HepG2 (cell line): ENCODE measurements at regions not wholly inside any gene's neighbourhood (a gene's known extent, or its start where the extent isn't known, plus 50 kb on each side); places are given as distances from the start of the nearest gene placed in this dataset.

Source experiments
- ATAC-seq: fragments of 200-7000 bp; cut with Tn5 transposase; 3 replicates; pipeline ENCODE4 v1.9.1; 2020; ENCODE audit warnings: mild to moderate bottlenecking, moderate library complexity
- BruUV-seq: library from RNA; stranded (reverse); fragments of 400-500 nt; replicated peaks from 2 replicates; lab custom pipeline; 2021; lab: Mats Ljungman, UMichigan
- CTCF ChIA-PET: fragments of 300-600 bp; formaldehyde crosslinking; extraction: SDS; loops from one replicate; lab custom pipeline; 2021; ENCODE audit warnings: low total read pairs, inconsistent platforms, low intra/inter-chr PET ratio; lab: Yijun Ruan, JAX
- POLR2A ChIA-PET: fragments of 350-600 bp; sonication (Branson Sonifier 250); formaldehyde crosslinking; loops from one replicate; lab custom pipeline; 2020; ENCODE audit warnings: antibody characterized with exemption, inconsistent platforms; lab: Yijun Ruan, JAX
- DNase-seq: peaks from one replicate; pipeline ENCODE4 v3.0.0-alpha.2; 2015; ENCODE audit warnings: low spot score
- FAIRE-seq: peaks from 3 replicates; lab custom pipeline; 2011; peaks lifted over from hg19 to GRCh38; lab: Jason Lieb, UNC
- H2AFZ ChIP-seq: one replicate; pipeline ENCODE4 v1.6.1; 2011; ENCODE audit warnings: low read length, inconsistent platforms
- H3K27ac ChIP-seq: fragments of 300-600 bp; 3 replicates; pipeline ENCODE4 v1.8.0; 2011; ENCODE audit warnings: mixed run types, mild to moderate bottlenecking, mixed read lengths, low read length, inconsistent platforms; ENCODE audit not compliant: insufficient read depth; ENCODE audit errors: extremely low read length
- H3K27me3 ChIP-seq, 2 experiments: fragments of 200-600 bp in 1 of 2; 2 replicates in 1 of 2; 3 replicates in 1 of 2; pipeline versions ENCODE4 v1.6.0 to v1.8.0; 2011; ENCODE audit warnings: low read length in 2 of 2, mild to moderate bottlenecking in 2 of 2, moderate library complexity in 2 of 2, inconsistent platforms in 1 of 2; ENCODE audit not compliant: insufficient read depth in 2 of 2, control insufficient read depth in 1 of 2
- H3K36me3 ChIP-seq, 2 experiments: fragments of 200-600 bp in 1 of 2; replicated peaks in 1 of 2; 2 replicates in 1 of 2; 3 replicates in 1 of 2; pipeline versions ENCODE4 v1.5.1 to v1.8.0; 2011; ENCODE audit warnings: low read length in 2 of 2, inconsistent platforms in 1 of 2; ENCODE audit not compliant: insufficient read depth in 2 of 2, control insufficient read depth in 1 of 2
- H3K4me1 ChIP-seq: 2 replicates; pipeline ENCODE4 v1.5.1; 2012; ENCODE audit warnings: low read length, inconsistent platforms; ENCODE audit not compliant: insufficient read depth
- H3K4me2 ChIP-seq: 2 replicates; pipeline ENCODE4 v1.6.0; 2011; ENCODE audit warnings: low read depth, low read length, inconsistent platforms
- H3K4me3 ChIP-seq, 3 experiments: fragments of 200-600 bp in 1 of 3; sonication (generic), shearing (Covaris generic) in 1 of 3; replicated peaks in 1 of 3; 2 replicates each; pipeline ENCODE4 v1.5.1; 2011 to 2016; ENCODE audit warnings: low read length in 3 of 3, inconsistent platforms in 2 of 3, low read depth in 2 of 3, mild to moderate bottlenecking in 2 of 3, control low read depth in 1 of 3, mixed read lengths in 1 of 3; ENCODE audit not compliant: insufficient read depth in 1 of 3
- H3K79me2 ChIP-seq: one replicate; pipeline ENCODE4 v1.6.1; 2011; ENCODE audit warnings: low read length, inconsistent platforms; ENCODE audit not compliant: insufficient read depth
- H3K9ac ChIP-seq: 2 replicates; pipeline ENCODE4 v1.6.0; 2011; ENCODE audit warnings: mild to moderate bottlenecking, low read depth, low read length, inconsistent platforms; ENCODE audit not compliant: insufficient read depth
- H3K9me3 ChIP-seq: 2 replicates; pipeline ENCODE4 v1.5.1; 2012; ENCODE audit warnings: mild to moderate bottlenecking, low read length
- H4K20me1 ChIP-seq: 2 replicates; pipeline ENCODE4 v1.6.0; 2011; ENCODE audit warnings: inconsistent platforms, mild to moderate bottlenecking, low read length, moderate library complexity; ENCODE audit not compliant: insufficient read depth
- AFF4 ChIP-seq: sonication (generic); formaldehyde crosslinking; IDR thresholded peaks from 2 replicates; pipeline ENCODE4 v1.4.0; 2020; ENCODE audit warnings: missing genetic modification reagents
- CBX2 ChIP-seq, 2 experiments: fragments of 200-600 bp in 1 of 2; sonication (generic); formaldehyde crosslinking in 1 of 2; IDR thresholded peaks; 2 replicates each; pipeline versions ENCODE4 v1.7.0 to v1.8.1; 2018 to 2022; ENCODE audit warnings: low read depth in 2 of 2, low read length in 1 of 2, mild to moderate bottlenecking in 1 of 2, missing genetic modification reagents in 1 of 2
- CEBPG ChIP-seq: IDR thresholded peaks from 2 replicates; pipeline ENCODE4 v1.6.1; 2016
- CREB1 ChIP-seq, 2 experiments: fragments of 450-650 bp in 1 of 2; IDR thresholded peaks; 2 replicates each; pipeline ENCODE4 v1.6.1; 2016 to 2017; ENCODE audit warnings: control low read depth in 1 of 2, mild to moderate bottlenecking in 1 of 2, missing compliant biosample characterization in 1 of 2, missing genetic modification characterization in 1 of 2
- GLMP ChIP-seq: sonication (generic); formaldehyde crosslinking; IDR thresholded peaks from 2 replicates; pipeline ENCODE4 v1.9.0; 2021; ENCODE audit warnings: missing genetic modification reagents, mild to moderate bottlenecking, borderline replicate concordance
- KDM1A ChIP-seq: IDR thresholded peaks from 2 replicates; pipeline ENCODE4 v1.6.1; 2016; ENCODE audit warnings: missing compliant biosample characterization
- MTA3 ChIP-seq: sonication (generic); formaldehyde crosslinking; IDR thresholded peaks from 2 replicates; pipeline ENCODE4 v1.4.0; 2020; ENCODE audit warnings: missing genetic modification reagents
- PPARG ChIP-seq: conservative IDR thresholded peaks from 2 replicates; pipeline ENCODE4 v1.6.1; 2016; ENCODE audit warnings: missing biosample characterization, missing genetic modification reagents
- SAP130 ChIP-seq: IDR thresholded peaks from 2 replicates; pipeline ENCODE4 v1.6.1; 2016; ENCODE audit warnings: low read depth
- SOX5 ChIP-seq: IDR thresholded peaks from 2 replicates; pipeline ENCODE4 v1.6.1; 2016; ENCODE audit warnings: borderline replicate concordance
- TBP ChIP-seq: sonication (generic); formaldehyde crosslinking; IDR thresholded peaks from 2 replicates; pipeline ENCODE4 v1.5.0; 2020; ENCODE audit warnings: missing genetic modification reagents
- ZFP36L2 ChIP-seq: sonication (generic); formaldehyde crosslinking; IDR thresholded peaks from 2 replicates; pipeline ENCODE4 v1.4.0; 2020; ENCODE audit warnings: missing genetic modification reagents
- ZNF260 ChIP-seq: sonication (generic); formaldehyde crosslinking; IDR thresholded peaks from 2 replicates; pipeline ENCODE4 v1.4.0; 2020; ENCODE audit warnings: missing genetic modification reagents, low read depth, mild to moderate bottlenecking, borderline replicate concordance
- ZNF644 ChIP-seq: IDR thresholded peaks from 2 replicates; pipeline ENCODE4 v1.6.1; 2016; ENCODE audit warnings: low read depth
- ZNF761 ChIP-seq: sonication (generic); formaldehyde crosslinking; conservative IDR thresholded peaks from 2 replicates; pipeline ENCODE4 v1.4.0; 2020; ENCODE audit warnings: mild to moderate bottlenecking, missing genetic modification reagents
- ZNF777 ChIP-seq: sonication (generic); formaldehyde crosslinking; IDR thresholded peaks from 2 replicates; pipeline ENCODE4 v1.4.0; 2020; ENCODE audit warnings: missing genetic modification reagents
- ZSCAN20 ChIP-seq: sonication (generic); formaldehyde crosslinking; IDR thresholded peaks from 2 replicates; pipeline ENCODE4 v1.4.0; 2020; ENCODE audit warnings: missing genetic modification reagents, mild to moderate bottlenecking, borderline replicate concordance
- WGBS: methylation state at CpG from one replicate; pipeline ENCODE4 v1.1.6; 2017; ENCODE audit warnings: low lambda C conversion rate; 5-methylcytosine and 5-hydroxymethylcytosine counted together
- in situ Hi-C: cut with HindIII; loops from 2 replicates; pipeline ENCODE4 v1.10.0; 2017; ENCODE audit warnings: low pct_unique_long_range_greater_than_20kb; ENCODE audit not compliant: extremely low pct_ligation_motif_present
- intact Hi-C: fragments of 100-400 bp; cut with micrococcal nuclease; formaldehyde crosslinking; loops from one replicate; pipeline ENCODE4 v1.10.0; 2022; ENCODE audit not compliant: unreplicated experiment

GRCh38 chr1:78408192-78408591 is 82.6 kb upstream of the PTGFR start:
- FAIRE-seq (no peak), ATAC-seq (no peak), DNase-seq (no peak)
- ChIA-PET POLR2A (no interaction called here), CTCF (no interaction called here)
- Histone ChIP-seq H3K27me3 (no peaks in the 10 kb centered on the region; a peak in 1 of 5 replicates), H3K4me3 (no peak overlapping the region), H3K27ac (no peak overlapping the region), H2AFZ (no peak overlapping the region), H3K9ac (no peak overlapping the region), H3K79me2 (no peaks in the 10 kb centered on the region), H3K4me2 (no peak overlapping the region), H3K36me3 (no peaks in the 10 kb centered on the region), H4K20me1 (no peaks in the 10 kb centered on the region), H3K4me1 (no peaks in the 10 kb centered on the region), H3K9me3 (peaks cover 25% of the 10 kb centered on the region; the same call in 1 of the 2 replicates)
- in situ Hi-C loops (no loop called here), intact Hi-C loops (no loop called here)
- 4% methylated on average over 1 of the region's 1 CpG for WGBS
- no TSS peak for BruUV-seq
- no peak for TF ChIP-seq TBP (CRISPR knock-in tag)
- no peak for TF ChIP-seq MTA3
- TF ChIP-seq ZNF644, result no peak
- TF ChIP-seq GLMP (CRISPR knock-in tag), result no peak
- no peak for TF ChIP-seq CEBPG
- TF ChIP-seq ZSCAN20 (CRISPR knock-in tag), result no peak

GRCh38 chr1:78408810-78409209 is 82.0 kb upstream of the PTGFR start:
- no peak for DNase-seq
- CTCF ChIA-PET, result no interaction called here
- H3K27me3 ChIP-seq, result no peaks in the 10 kb centered on the region; a peak in 1 of 5 replicates
- no TSS peak for BruUV-seq
- H3K4me3 ChIP-seq, result no peak overlapping the region
- intact Hi-C loops, result no loop called here
- H3K27ac ChIP-seq, result no peak overlapping the region
- no peaks in the 10 kb centered on the region for H3K4me1 ChIP-seq
- no peaks in the 10 kb centered on the region for H3K79me2 ChIP-seq
- H2AFZ ChIP-seq, result no peak overlapping the region
- POLR2A ChIA-PET, result no interaction called here
- no peaks in the 10 kb centered on the region for H3K36me3 ChIP-seq
- ATAC-seq, result no peak
- H3K9ac ChIP-seq, result no peak overlapping the region
- in situ Hi-C loops, result no loop called here
- 6% methylated on average over 2 of the region's 2 CpGs for WGBS
- no peak overlapping the region for H3K4me2 ChIP-seq
- H4K20me1 ChIP-seq, result no peaks in the 10 kb centered on the region
- FAIRE-seq, result no peak
- H3K9me3 ChIP-seq, result peaks cover 25% of the 10 kb centered on the region; the same call in 1 of the 2 replicates
- TF ChIP-seq ZNF260 (CRISPR knock-in tag), result no peak
- TF ChIP-seq KDM1A (CRISPR knock-in tag), result no peak
- no peak for TF ChIP-seq SAP130 (CRISPR knock-in tag)
- TF ChIP-seq ZFP36L2, result no peak
- no peak for TF ChIP-seq ZNF761 (CRISPR knock-in tag)
- TF ChIP-seq CREB1 (IDR thresholded peaks at IDR 0.05), result no peak
- TF ChIP-seq CREB1 (CRISPR knock-in tag; IDR thresholded peaks at IDR 0.05), result no peak
- no peak for TF ChIP-seq PPARG (CRISPR knock-in tag)
- no peak for TF ChIP-seq SOX5
- no peak for TF ChIP-seq ZNF777 (CRISPR knock-in tag)
- no peak for TF ChIP-seq CBX2 (IDR thresholded peaks at IDR 0.05; ENCODE audit: low read depth, low read length)
- TF ChIP-seq CBX2 (CRISPR knock-in tag; IDR thresholded peaks at IDR 0.05; ENCODE audit: low read depth), result no peak
- no peak for TF ChIP-seq AFF4 (CRISPR knock-in tag)
